ENCODE measurements at regions not wholly inside any gene's neighbourhood (a gene's known extent, or its start where the extent isn't known, plus 50 kb on each side); places are given as distances from the start of the nearest gene placed in this dataset.

DNA sequence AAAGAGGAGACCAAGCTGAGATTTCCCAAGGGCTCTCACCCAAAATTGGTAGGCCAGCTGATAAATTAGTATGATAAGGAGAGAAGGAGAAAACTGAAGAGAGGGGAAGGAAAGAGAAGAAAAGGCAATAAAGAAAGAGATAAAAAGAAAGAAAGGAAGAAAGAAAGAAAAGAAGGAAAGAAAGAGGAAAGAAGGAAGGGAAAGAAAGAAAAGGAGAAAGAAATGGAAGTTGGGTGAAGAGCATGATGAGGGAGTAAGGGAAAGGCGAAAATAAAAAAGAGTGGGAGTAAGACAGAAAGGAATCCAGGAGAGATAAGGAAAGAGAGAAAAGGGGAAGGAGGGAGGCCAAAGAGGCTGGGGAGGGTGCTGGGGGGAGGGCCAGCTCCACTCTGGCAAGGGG lies 95.4 kb downstream of the MRM1 start:
- DNase-seq = no peak

- peak; percentile 13 for DNase-seq
Measured at GRCh38 chr17:36697903-36698530, 96.6 kb downstream of the MRM1 start.

DNA sequence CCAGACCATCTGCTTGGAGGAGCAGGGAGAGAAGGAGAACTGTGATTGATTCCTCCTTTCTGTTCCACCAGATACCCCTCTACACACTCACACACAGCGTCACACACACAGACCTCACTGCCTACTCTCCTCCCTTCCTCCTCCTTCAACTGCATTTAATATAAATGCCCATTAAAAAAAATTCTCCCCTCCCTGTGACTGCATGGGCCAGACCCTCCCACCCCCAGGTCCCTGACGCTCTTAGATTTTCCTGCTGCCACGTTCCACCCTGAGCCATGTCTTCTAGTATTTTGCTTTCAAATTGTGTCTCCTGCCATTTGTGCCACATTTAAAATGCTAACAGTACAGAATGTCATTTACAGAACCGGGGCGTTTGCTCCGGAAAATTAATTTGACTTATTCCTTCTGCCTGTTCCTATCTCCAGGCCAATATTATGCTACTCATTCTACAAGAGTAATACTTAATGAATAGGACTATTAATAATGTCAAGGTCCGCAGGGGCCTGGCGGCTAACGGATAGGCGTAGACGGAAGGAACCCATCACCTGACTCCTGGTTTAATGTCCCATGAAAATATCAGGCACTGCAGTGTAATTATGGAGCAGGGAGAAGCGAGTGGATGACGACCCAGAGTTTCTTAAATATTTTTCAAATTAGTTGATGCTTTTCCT lies 100.2 kb downstream of the MRM1 start:
- DNase-seq = no peak

- DNase-seq = no peak
Measured at GRCh38 chr17:36702636-36703035, 101.3 kb downstream of the MRM1 start.

DNA sequence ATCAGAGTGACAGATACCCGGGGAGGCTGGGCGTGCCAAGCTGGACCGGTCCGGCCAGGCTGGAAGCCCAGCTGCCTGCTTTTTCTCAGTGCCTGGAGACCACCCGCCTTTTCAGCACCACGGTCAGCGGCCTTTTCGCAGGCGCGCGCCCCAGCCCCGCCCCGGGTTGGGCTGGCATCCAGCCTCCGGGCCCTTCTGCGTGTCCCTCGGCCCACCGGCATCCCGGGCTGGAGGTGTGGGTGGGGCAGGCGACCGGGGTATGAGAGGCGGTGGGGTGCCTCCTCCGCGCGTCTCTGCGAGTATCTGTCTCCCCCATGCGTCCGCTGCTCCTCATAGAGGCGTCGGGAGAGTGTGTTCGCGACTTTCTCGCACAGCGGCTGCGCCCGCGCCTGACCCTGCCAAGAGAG lies 102.5 kb downstream of the MRM1 start:
- DNase-seq = peak; percentile 38

- DNase-seq = no peak
Measured at GRCh38 chr17:36705283-36705795, 104.0 kb downstream of the MRM1 start.

DNA sequence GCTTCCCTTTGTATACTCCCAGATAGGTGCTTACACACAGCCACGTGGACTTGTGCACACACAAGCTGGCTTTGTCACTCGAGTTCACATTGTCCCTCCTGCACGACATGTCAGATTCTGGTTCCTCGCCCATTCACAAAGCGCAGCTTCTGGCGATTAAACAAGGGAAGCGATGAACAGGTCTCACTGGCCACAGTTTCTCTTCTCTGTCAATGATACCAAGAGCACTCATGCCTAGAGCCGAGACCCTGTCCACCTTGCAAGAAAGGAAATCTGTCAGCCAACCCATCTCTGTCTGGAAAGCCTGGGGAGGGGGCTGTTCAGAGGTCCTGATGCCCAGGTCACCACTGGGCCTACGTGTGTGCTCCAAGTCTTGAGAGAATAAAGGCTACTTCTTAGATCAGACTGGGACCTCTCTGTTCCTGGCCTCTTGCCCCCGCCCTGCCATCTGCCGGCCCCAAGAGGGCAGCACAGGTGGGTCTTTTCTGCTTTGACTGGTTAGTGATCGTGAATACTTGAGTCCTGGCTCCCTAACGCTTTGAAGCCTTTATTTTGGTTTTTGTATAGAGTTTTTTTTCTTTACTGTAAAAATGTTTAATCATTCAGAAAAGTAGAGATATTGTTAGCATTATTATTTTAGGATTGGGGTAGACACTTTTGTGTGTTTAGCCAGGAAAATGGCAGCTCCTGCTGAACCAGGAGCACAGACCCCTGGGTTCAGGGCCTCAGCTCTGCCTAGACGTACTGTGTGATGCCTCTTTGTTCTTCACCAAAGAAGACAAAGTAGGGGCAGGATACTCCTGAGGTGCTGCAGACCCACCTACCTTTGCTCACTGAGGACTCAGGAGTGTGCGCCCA lies 104.7 kb downstream of the MRM1 start:
- peak; percentile 19 for DNase-seq

GRCh38 chr17:36707904-36708303 lies 106.5 kb downstream of the MRM1 start:
- no peak for DNase-seq

DNA sequence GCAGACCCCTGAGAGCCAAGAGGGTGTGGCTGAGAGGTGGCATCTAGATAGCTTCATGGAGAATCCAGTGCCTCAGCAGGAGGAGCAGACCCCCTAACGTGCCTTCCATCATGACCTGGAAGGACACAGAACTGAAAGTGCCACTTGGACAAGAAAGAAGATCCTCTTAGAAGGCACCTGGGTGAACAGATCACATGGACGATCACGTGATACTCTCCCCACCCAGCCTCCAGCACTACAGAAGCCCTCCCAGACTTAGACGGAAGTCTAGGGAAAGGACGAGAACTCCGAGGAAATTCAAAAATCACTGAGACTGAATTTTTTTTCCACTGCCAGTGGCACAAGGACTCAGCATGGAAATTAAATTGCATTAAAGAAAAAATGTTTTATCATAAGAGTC lies 113.4 kb downstream of the MRM1 start:
- DNase-seq = no peak

GRCh38 chr17:36715951-36716350 lies 114.6 kb downstream of the MRM1 start:
- no peak for DNase-seq

DNA sequence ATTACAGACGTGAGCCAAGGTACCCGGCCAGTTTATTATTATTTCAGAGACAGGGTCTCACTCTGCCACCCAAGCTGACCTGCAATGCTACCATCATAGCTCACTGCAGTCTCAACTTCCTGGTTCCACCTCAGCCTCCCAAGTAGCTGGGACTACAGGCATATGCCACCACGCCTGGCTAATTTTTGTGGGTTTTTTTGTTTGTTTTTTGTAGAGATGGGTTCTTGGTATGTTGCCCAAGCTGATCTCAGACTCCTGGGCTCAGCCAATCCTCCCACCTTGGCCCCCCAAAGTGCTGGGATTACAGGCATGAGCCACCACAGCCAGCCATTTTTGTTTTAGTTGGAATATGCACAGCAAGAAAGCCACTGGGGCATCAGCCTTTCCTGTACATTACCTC lies 115.7 kb downstream of the MRM1 start:
- DNase-seq = no peak

- DNase-seq = no peak
Measured at GRCh38 chr17:36720131-36720530, 118.7 kb downstream of the MRM1 start.

DNA sequence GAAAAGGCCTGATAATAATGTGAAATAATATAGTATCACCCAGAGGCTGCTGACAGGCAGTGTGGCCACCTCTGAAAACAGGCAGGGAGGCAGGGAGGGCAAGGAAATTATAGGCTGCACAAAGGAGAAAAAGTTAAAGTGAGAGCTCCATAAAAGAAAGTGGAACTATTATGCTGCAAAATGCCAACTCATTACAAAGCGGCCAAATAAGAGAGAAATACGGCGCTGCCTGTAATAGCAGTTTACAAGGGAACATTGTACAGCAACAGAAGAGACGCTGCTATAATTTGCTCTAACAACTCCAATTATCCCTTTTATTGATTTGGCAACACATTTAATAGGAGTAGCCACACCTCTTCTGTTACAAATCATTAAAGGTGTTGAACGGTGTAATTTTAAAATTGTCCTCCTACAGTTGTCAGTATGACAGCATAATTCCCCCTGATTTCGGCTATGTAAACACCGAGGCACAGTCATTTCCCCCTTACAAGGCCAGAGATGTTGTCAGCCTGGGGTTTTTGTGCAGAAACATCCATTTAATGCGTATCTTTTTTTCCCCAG lies 120.3 kb downstream of the MRM1 start:
- no peak for DNase-seq

DNA sequence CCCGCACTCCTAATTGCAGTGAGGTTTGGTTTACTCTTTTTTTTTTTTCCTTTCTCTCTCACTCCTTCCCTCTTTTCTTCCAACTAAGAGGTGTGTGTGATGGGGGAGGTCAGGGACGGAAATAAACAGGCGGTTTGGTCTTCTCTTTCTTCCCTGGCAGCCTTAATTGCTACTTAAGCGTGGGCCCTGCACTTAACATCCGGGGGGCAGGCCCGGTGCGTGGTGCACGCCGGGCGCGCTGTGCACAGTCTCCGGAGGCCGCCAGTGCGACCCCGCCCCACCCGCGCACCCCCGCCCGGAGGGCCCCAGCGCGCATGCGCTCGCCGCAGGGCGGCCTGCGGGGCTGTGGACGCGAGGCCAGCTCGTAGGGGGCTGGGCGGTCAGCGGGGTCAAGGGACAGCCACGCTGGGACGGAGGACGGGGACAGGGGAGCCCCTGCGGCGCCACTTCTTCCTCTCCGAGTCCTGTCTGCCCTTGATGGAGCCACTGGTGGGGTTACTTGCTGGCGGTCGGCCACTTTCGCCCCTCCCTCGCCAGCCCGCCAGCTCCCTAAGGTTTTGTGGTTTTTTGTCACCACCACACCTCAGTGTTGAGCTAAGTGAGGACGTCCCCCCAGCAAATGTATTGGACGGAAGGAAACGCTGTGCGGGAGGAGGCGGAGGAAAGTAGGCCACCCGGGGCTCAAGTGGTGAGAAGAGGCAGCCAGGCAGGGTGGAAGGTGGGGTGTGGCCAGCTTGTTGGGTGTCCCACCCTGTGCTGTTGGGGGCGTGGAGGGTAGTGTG lies 120.9 kb downstream of the MRM1 start:
- peak; percentile 32 for DNase-seq

- no peak for DNase-seq
Measured at GRCh38 chr17:36722903-36723263, 121.5 kb downstream of the MRM1 start.

DNA sequence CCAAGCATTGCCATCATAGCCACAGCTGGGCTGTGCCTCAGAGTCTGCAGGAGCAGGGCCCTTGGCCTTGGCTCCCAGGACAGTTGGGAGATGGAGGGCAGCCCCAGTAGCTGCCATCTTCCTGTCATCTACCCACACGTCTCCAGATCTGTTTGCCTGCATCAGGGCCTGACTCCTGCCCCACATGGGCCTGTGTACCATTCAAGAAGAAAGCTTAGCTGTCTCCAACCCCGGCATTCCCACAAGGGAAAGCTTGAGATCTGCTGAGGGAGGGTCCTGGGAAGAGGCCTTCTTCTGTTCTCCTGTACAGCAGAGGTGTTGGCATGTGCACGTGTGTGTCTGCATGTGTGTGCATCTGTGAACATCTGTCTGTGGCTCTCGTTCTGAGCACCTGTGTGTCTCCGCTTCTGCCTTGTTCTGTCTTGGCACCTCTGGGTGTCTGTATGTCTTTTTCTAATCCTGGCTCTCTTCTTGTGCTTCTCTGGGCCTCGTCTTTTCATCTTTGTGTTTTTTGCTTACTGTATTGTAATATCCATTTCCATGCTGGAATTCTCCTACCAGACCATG lies 122.2 kb downstream of the MRM1 start:
- no peak for DNase-seq

DNA sequence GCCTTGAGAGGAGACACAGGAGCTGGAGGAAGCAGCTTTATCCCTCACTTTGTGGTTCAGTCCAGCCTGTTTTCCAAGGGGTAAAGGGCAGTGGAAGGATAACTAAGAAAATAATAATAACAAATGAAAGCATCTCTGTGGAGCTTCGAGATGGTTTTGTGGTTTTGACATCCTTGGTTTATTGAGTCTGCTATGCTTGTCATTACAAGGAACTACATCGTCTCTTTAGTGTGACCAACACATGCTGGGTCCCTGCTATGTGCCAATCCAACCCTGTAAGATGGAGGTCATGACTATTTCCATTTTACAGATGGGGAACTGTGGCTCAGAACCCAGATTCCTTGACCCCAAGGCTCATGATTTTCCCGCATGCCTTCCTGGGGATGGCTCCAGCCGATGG lies 124.8 kb downstream of the MRM1 start:
- DNase-seq = no peak

GRCh38 chr17:36727052-36727451 lies 125.7 kb downstream of the MRM1 start:
- DNase-seq = no peak

GRCh38 chr17:36727577-36727976 lies 126.2 kb downstream of the MRM1 start:
- no peak for DNase-seq

DNA sequence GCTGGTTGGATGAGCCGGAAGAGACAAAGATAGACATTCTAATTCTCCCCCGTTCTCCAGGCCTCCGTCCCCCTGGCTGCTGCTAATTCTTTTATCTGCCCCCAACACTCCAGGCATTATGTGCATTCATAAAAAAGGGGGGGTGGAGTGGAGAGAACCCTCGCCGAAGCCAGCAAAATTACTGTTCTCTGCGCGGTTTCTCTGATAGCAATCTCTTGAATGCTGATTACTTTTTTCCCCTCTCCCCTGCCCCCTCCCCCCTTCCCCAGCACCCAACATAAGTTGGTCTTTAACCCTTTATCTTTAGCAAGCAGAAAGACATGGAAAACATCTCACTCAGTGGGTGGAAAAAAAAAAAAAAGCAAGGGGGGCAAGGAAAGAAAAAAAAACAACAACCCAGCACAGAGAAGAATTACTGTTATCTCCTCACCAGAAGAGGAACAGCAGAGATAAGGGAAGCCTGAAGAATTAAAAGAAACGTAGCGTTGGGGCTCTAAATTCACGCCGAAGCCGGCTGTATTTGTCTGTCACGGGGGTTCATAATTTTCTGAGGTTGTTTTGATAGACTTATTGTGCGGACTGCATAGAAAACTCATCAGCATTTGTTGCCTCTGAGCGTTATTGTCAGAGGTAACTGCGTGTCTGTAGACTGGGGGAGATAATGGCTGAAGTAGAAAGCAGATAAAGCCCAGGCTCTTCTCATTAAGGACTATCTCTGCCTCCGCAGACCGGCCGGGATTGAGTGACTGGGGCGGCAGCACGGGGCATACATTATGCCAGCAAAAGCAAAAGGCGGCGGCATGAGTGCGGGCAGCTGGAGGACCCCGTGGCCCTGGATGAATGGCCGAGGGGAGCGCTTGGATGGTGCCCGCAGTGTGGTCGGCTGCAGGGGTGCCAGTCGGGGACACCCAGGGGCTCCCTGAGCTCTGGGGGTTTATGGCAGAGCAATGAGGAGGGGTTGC lies 126.9 kb downstream of the MRM1 start:
- DNase-seq = no peak

Measured in fibroblast of skin of right biceps (primary cell).